Medulla oblongata (tissue), 1 donor: ENCODE measurements at regions not wholly inside any gene's neighbourhood (a gene's known extent, or its start where the extent isn't known, plus 50 kb on each side); places are given as distances from the start of the nearest gene placed in this dataset.
"Not testable (repeated sequence)": the region's sequence is repeated elsewhere in the genome, so short reads cannot be mapped to it uniquely, and the experiment has no call there.

Experiments used
- DNase-seq: peaks from one replicate; pipeline ENCODE4 v3.0.0-alpha.2; 2015; ENCODE audit errors: extremely low spot score

DNA sequence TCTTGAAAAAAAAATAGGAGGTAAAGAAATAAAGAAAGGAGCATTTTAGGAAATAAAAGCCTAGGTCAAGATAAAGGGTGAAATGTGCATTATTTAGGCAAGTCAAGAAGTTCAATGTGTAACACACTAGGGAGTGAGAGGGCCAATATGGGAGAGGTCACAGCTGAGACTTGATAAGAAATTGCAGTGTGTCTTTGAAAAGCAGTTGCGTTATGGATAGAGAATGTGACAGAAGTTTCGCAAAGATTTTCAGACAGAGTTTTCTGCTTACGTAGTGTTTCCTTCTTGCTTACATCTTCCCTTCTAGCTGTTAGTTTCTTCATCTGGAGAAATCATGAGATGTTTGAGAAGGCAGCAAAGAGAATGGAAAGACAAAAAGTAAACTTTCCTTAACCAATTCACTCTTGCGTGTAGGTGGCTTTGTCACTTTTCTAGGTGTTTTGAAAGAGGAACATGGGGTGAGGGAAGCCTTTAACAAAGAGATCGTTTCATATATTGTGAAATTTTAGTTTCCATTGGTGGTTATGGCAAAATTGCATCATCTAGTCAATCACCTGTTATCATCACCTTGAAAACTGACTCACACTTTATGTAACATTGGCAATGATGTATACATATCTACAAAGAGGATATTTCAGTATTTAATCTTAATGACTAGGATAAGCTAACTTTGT is 975.5 kb downstream of the OLFM4 start:
- DNase-seq = no peak

- DNase-seq = no peak
These were observed 987.9 kb downstream of the OLFM4 start for GRCh38 chr13:54016542-54016941.

DNA sequence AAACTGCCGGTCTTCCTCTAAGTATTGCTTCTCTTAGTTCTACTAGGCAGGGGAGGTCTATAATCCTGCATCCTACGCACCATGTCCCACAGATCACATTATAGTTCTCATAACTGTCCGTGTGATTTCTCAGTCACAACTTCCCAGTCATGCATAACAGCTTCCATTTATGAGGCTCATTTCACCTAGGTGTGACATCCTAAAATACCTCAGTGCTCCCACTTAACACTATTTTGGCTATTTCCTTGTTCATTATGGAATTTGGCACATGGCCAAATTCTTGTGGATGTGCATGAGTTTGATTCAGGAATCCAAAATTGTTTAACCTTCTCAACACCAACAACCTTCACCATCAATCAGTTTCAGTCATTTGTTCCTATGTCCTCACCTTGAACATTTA is 989.9 kb downstream of the OLFM4 start:
- no peak for DNase-seq

- no peak for DNase-seq
These were observed 1000.6 kb downstream of the OLFM4 start for GRCh38 chr13:54029226-54029625.

GRCh38 chr13:54029720-54030119 is 1001.1 kb downstream of the OLFM4 start:
- no peak for DNase-seq

DNA sequence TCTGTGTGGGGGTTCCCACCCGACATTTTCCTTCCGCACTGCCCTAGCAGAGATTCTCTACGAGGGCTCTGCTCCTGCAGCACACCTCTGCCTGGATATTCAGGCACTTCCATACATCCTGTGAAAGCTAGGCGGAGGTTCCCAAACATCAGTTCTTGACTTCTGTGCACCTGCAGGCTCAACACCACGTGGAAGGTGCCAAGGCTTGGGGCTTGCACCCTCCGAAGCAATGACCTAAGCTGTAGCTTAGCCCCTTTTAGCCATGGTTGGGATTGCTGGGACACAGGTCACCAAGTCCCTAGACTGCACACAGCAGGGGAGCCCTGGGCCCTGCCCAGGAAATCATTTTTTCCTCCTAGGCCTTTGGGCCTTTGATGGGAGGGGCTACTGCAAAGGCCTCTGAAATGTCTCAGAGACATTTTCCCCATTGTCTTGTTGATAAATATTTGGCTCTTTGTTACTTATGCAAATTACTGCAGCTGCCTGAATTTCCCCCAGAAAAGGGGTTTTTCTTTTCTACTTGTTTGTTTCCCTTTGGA is 1004.8 kb downstream of the OLFM4 start:
- DNase-seq = no peak

- no peak for DNase-seq
These were observed 1005.4 kb downstream of the OLFM4 start for GRCh38 chr13:54034047-54034446.

- DNase-seq = not testable (repeated sequence)
These were observed 1028.8 kb downstream of the OLFM4 start for GRCh38 chr13:54057416-54057815.

- DNase-seq = not testable (repeated sequence)
These were observed 1041.3 kb downstream of the OLFM4 start for GRCh38 chr13:54069958-54070357.

DNA sequence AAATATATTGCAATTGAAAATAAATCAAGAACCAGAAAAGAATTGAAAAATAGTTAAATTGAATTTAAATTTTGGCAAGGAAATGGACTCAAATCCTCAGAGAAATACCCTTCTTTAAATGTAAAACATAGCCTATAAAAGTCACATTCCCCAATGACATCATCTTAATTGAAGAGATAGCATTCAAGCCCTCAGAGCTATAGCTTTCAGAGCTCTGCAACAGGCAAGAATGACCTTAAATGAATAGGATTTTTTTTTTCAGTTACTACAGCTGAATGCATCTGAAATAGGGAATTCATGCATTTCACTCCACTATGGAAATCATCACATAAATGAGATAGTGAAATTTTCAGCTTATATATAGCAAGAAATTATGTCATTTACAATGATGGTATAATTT is 1049.0 kb downstream of the OLFM4 start:
- no peak for DNase-seq

- no peak for DNase-seq
These were observed 1049.8 kb downstream of the OLFM4 start for GRCh38 chr13:54078271-54078870.

DNA sequence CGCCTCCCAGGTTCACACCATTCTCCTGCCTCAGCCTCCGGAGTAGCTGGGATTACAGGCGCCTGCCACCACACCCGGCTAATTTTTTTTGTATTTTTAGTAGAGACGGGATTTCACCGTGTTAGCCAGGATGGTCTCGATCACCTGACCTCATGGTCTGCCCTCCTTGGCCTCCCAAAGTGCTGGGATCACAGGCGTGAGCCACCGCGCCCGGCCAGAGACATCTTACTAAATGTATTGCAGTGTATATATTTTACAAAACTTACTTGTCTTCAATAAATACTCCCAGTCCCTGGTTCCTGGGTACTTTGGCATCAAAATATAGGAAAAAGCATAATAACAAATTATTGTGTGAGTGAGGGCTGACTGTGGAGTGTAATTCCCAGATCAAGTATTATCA is 1053.7 kb downstream of the OLFM4 start:
- not testable (repeated sequence) for DNase-seq

DNA sequence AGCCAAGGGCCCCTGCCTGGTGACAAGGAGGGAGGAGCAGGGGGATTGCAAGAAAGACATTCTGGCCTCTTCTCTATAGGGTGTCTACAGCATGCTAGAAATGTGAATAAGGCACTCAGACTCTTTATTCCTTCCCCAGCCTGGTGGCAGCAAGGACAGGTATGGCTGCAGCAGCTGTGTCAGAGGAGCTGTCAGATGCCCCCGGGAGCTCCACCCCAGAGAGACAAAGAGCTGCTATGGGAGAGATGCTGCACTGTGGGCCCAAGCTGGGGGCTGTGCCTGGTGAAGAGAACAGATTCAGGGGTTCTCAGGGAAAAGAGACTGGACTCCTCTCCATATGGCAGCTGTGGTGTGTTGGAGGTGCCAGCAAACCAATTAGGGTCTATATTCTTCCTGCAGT is 1063.3 kb downstream of the OLFM4 start:
- DNase-seq = no peak

DNA sequence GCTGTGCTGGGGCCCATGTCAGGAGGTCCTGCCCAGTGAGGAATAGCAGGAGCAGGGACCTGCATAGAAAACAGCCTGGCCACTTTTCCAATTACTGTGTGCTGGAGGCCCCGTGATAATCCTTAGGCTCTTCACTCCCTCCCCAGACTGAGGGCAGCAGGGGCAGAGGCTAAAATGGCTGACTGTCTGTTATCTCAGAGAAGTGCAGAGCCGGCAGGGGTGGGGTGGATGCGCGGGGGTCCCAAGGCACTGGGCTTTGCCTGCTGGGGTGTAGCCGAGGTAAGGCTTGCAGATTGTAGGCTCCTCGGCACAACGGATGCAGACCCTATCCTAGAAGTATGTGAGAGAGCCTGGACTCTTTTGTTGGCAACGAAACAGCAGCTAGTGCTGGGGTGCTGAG is 1064.1 kb downstream of the OLFM4 start:
- DNase-seq = no peak

DNA sequence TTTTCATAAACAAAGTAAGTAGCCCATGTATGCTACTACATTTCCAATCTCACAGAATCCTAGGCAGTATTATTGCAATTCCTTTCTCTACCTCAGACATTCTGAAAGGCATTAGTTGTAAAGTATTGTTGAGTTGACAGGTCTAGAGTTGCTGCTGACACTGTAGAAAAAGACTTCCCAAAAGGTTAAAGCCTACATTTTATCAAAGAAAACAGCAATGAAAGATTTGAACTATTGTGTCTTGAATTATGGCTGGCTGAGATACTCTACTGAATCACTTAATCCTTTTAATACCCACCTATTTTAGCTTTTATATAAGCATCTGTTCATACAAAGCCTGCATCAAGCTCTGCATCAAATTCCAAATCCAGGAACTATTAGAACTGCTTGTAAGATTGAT is 1082.0 kb downstream of the OLFM4 start:
- no peak for DNase-seq

DNA sequence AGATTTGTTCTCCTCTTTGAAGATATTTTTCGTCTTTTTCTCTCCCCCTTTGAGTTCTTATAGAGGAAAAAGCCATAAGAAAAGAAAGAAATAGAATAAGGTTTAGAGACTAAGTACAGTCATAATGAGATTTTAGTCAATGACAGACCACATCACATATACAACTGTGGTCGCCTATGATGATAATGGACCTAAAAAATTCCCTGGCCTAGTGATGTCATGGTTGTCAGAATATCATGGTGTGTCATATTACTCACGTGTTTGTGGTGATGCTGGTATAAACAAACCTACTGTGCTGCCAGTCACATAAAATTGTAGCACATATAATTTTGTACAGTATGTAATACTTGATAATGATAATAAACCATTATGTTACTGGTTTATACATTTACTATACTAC is 1096.1 kb downstream of the OLFM4 start:
- DNase-seq = no peak

GRCh38 chr13:54130931-54131330 is 1102.3 kb downstream of the OLFM4 start:
- not testable (repeated sequence) for DNase-seq

DNA sequence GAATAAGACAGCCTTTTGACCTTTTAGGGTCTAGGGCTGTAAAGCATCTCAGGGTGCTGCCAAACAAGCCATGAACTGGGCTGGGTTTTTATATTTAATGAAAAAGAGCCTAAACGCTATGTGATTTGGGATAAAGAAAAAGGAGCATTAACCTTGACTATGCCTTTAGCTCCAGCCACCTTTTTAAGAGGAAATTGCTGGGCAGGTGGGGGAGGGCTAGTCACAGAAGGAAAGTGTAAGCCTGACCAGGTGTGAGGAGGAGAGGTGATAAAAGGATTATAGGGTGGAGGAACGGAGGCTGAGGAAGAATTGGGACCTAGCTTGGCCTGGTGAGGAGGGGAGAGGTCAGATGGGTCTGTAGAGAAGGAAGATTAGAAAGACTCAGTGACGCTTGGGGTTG is 1102.8 kb downstream of the OLFM4 start:
- not testable (repeated sequence) for DNase-seq

- not testable (repeated sequence) for DNase-seq
These were observed 1103.5 kb downstream of the OLFM4 start for GRCh38 chr13:54132127-54132526.

DNA sequence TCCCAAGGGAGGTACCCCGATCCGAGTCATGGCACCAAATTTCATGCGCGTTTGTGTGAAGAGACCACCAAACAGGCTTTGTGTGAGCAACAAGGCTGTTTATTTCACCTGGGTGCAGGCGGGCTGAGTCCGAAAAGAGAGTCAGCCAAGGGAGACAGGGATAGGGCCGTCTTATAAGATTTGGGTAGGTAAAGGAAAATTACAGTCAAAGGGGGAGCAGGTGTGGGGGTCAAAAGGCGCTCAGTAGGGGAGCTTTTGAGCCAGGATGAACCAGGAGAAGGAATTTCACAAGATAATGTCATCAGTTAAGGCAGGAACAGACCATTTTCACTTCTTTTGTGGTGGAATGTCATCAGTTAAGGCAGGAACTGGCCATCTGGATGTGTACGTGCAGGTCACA is 1104.1 kb downstream of the OLFM4 start:
- not testable (repeated sequence) for DNase-seq

DNA sequence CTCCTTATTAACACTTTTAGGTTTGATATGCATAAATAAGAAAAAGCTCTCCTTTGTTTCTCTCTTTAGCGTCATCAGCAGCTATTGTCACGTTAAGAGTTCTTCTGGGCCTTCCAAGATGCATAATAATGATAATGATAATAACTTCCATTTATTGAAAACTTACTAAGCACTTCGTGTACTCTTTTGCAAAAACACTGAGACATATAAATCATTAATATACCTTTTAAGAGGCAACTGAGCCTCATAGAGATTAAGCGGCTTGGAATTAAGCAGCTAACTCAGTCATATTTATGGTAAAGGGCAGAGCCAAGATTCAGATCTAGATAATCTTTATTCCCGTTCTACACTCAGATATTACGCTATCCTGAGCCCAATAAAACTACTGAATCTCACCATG is 1105.1 kb downstream of the OLFM4 start:
- no peak for DNase-seq

- no peak for DNase-seq
These were observed 1116.2 kb downstream of the OLFM4 start for GRCh38 chr13:54144828-54145227.

GRCh38 chr13:54150851-54151250 is 1122.2 kb downstream of the OLFM4 start:
- DNase-seq = no peak
